Inflammatory macrophage treated with lipopolysaccharide for 4 hours (primary cell): ENCODE measurements at regions not wholly inside any gene's neighbourhood (a gene's known extent, or its start where the extent isn't known, plus 50 kb on each side); places are given as distances from the start of the nearest gene placed in this dataset.

ENCODE experiments used
- DNase-seq: peaks from one replicate; pipeline ENCODE4 v3.0.0-alpha.2; 2020

GRCh38 chr7:96481796-96482195, 159.9 kb upstream of the SLC25A13 start:
- DNase-seq, result no peak

GRCh38 chr7:96479015-96479645, 157.2 kb upstream of the SLC25A13 start:
- no peak for DNase-seq

GRCh38 chr7:96471606-96472005, 149.7 kb upstream of the SLC25A13 start:
- no peak for DNase-seq

GRCh38 chr7:96452146-96452545, 130.2 kb upstream of the SLC25A13 start:
- DNase-seq, result no peak

GRCh38 chr7:96449094-96449493, 127.2 kb upstream of the SLC25A13 start:
- no peak for DNase-seq

GRCh38 chr7:96447109-96447645, 125.3 kb upstream of the SLC25A13 start:
- DNase-seq, result no peak

GRCh38 chr7:96441436-96442084, 119.7 kb upstream of the SLC25A13 start:
- DNase-seq, result no peak

GRCh38 chr7:96440328-96440727, 118.4 kb upstream of the SLC25A13 start:
- no peak for DNase-seq

GRCh38 chr7:96436880-96437279, 115.0 kb upstream of the SLC25A13 start:
- no peak for DNase-seq

- DNase-seq, result no peak
These were observed 108.5 kb upstream of the SLC25A13 start for GRCh38 chr7:96430356-96430755.

- DNase-seq, result no peak
These were observed 105.2 kb upstream of the SLC25A13 start for GRCh38 chr7:96427143-96427542.

- no peak for DNase-seq
These were observed 104.8 kb upstream of the SLC25A13 start for GRCh38 chr7:96426685-96427084.

GRCh38 chr7:96426027-96426426, 104.1 kb upstream of the SLC25A13 start:
- DNase-seq, result no peak

- no peak for DNase-seq
These were observed 102.5 kb upstream of the SLC25A13 start for GRCh38 chr7:96424411-96424810.

GRCh38 chr7:96422388-96422787, 100.5 kb upstream of the SLC25A13 start:
- DNase-seq, result no peak

GRCh38 chr7:96418581-96418980, 96.7 kb upstream of the SLC25A13 start:
- DNase-seq, result no peak

GRCh38 chr7:96417784-96418183, 95.9 kb upstream of the SLC25A13 start:
- DNase-seq, result no peak

- DNase-seq, result no peak
These were observed 94.7 kb upstream of the SLC25A13 start for GRCh38 chr7:96416599-96416998.

GRCh38 chr7:96416116-96416515, 94.2 kb upstream of the SLC25A13 start:
- no peak for DNase-seq

- no peak for DNase-seq
These were observed 93.5 kb upstream of the SLC25A13 start for GRCh38 chr7:96415293-96415940.

- peak; percentile 55 for DNase-seq
These were observed 93.0 kb upstream of the SLC25A13 start for GRCh38 chr7:96414931-96415292.

- no peak for DNase-seq
These were observed 88.4 kb upstream of the SLC25A13 start for GRCh38 chr7:96410126-96410839.

- no peak for DNase-seq
These were observed 87.0 kb upstream of the SLC25A13 start for GRCh38 chr7:96408881-96409280.

- no peak for DNase-seq
These were observed 85.5 kb upstream of the SLC25A13 start for GRCh38 chr7:96407427-96407826.
